Fibroblast of skin of scalp (primary cell): ENCODE measurements at regions not wholly inside any gene's neighbourhood (a gene's known extent, or its start where the extent isn't known, plus 50 kb on each side); places are given as distances from the start of the nearest gene placed in this dataset.

Source experiments
- DNase-seq: peaks from one replicate; pipeline ENCODE4 v3.0.0-alpha.2; 2013

- no peak for DNase-seq
Measured at GRCh38 chr13:67318860-67319259, 88.7 kb upstream of the PCDH9 start.

- no peak for DNase-seq
Measured at GRCh38 chr13:67318398-67318797, 88.3 kb upstream of the PCDH9 start.

- no peak for DNase-seq
Measured at GRCh38 chr13:67314405-67314804, 84.3 kb upstream of the PCDH9 start.

- no peak for DNase-seq
Measured at GRCh38 chr13:67308004-67308772, 78.1 kb upstream of the PCDH9 start.

- DNase-seq: no peak
Measured at GRCh38 chr13:67306742-67307141, 76.6 kb upstream of the PCDH9 start.

- no peak for DNase-seq
Measured at GRCh38 chr13:67303661-67304333, 73.7 kb upstream of the PCDH9 start.

GRCh38 chr13:67299751-67300150 lies 69.6 kb upstream of the PCDH9 start:
- peak; percentile 12 for DNase-seq

GRCh38 chr13:67299072-67299635 lies 69.0 kb upstream of the PCDH9 start:
- DNase-seq: peak; percentile 87

GRCh38 chr13:67298297-67298696 lies 68.2 kb upstream of the PCDH9 start:
- DNase-seq: no peak

- DNase-seq: peak; percentile 6
Measured at GRCh38 chr13:67296511-67296910, 66.4 kb upstream of the PCDH9 start.

- no peak for DNase-seq
Measured at GRCh38 chr13:67292886-67293285, 62.8 kb upstream of the PCDH9 start.

GRCh38 chr13:67285611-67286010 lies 55.5 kb upstream of the PCDH9 start:
- DNase-seq: no peak

GRCh38 chr13:67283637-67284036 lies 53.5 kb upstream of the PCDH9 start:
- DNase-seq: no peak

GRCh38 chr13:67281466-67281865 lies 51.3 kb upstream of the PCDH9 start:
- no peak for DNase-seq
